LNCaP clone FGC (cell line): ENCODE measurements at regions not wholly inside any gene's neighbourhood (a gene's known extent, or its start where the extent isn't known, plus 50 kb on each side); places are given as distances from the start of the nearest gene placed in this dataset.

Experiments
- DNase-seq: peaks from one replicate; pipeline ENCODE4 v3.0.0-alpha.2; 2011; ENCODE audit warnings: low read depth
- H3K4me3 ChIP-seq: 2 replicates; pipeline ENCODE4 v1.5.1; 2011; ENCODE audit warnings: mild to moderate bottlenecking, low read depth, low read length, control low read depth
- CTCF ChIP-seq: IDR thresholded peaks from 2 replicates; pipeline ENCODE4 v1.5.1; 2012; ENCODE audit warnings: mild to moderate bottlenecking; ENCODE audit not compliant: control insufficient read depth, insufficient read depth; ENCODE audit errors: extremely low read depth

DNA sequence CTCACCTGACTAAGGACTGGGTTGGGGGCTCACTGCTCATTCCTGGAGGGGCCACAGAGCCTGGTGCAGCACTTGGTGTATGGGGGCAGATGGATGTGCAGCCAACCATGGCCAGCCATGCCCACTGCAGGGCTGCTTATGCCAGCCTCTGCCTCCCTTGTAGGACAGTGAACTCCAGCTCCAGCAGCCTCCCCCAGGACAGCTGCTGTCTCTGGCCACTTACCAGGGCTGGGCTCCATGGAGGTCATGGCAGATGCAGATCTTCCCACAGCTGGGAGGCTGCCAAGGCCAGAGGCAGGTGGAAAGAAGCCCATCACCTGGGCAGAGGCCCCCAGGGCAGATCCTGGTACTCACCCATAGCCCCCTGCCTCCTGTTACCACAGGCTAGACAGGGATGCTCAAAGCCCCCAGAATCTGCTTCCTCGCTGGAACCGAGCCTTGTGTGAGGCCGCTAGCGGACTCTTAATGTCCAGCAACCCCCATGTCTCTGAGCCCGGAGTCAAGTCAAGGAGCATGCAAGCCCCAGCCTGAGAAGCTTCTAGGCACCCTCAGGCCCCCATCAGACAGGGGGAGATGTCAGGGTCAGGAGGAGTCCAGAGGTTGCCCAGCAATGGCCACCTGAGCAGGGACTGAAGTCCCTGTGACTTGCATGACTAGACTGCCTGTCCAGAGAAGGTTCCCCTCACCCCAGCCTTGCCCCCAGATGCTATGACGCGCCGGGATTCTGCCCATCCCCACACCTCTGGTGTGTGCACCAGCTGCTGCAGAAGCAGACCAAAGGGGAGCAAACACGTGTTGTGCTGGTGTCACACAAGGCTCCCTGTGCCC is 123.6 kb downstream of the TWIST2 start:
- DNase-seq: no peak
- no peak overlapping the region for H3K4me3 ChIP-seq
- TF ChIP-seq CTCF: no peak

GRCh38 chr2:238972146-238972445 is 124.2 kb downstream of the TWIST2 start:
- no peak for TF ChIP-seq CTCF
- no peak overlapping the region for H3K4me3 ChIP-seq
- DNase-seq: no peak

GRCh38 chr2:238973038-238973739 is 125.3 kb downstream of the TWIST2 start:
- H3K4me3 ChIP-seq: no peak overlapping the region
- no peak for TF ChIP-seq CTCF
- no peak for DNase-seq

DNA sequence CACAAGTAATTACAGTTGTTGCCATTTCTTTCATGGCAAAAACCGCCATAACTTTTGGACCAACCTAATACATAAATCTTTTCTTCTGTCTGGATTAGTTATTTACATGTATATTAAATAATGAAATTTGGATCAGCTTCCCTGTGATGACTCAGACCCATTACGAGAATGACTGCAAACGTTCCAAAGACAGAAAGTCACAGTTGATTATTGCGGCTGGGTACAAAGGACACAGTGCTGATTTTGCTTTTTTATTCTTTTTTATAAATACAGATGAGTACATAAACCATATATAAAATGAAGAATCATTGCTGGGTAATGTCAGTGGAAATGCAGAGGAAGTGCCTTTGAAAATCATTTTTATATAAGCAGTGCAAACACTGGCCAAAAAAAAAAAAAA is 126.2 kb downstream of the TWIST2 start:
- no peak for TF ChIP-seq CTCF
- no peak for DNase-seq
- no peak overlapping the region for H3K4me3 ChIP-seq

GRCh38 chr2:238974501-238975166 is 126.7 kb downstream of the TWIST2 start:
- peak; percentile 18; the same call in 1 of the 2 replicates for TF ChIP-seq CTCF
- no peak overlapping the region for H3K4me3 ChIP-seq
- no peak for DNase-seq

DNA sequence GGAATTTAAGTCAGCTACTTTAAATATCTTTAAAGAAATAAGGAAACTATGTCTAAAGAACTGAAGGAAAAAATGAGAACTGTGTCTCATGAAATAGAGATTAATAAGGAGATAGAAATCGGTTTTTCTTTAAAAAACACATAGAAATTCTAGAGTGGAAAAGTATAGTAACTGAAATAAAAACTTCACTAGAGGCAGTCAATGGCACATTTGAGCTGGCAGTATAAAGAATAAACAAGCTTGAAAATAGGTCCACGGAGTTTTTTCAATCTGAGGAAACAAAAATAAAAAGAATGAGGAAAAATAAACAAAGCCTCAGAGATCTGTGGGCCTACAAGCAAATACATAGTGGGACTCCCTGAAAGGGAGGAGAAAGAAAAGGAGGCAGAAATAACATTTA is 127.5 kb downstream of the TWIST2 start:
- H3K4me3 ChIP-seq: no peak overlapping the region
- TF ChIP-seq CTCF: no peak
- no peak for DNase-seq

- H3K4me3 ChIP-seq: no peak overlapping the region
- no peak for DNase-seq
- TF ChIP-seq CTCF: no peak
These were observed 130.6 kb downstream of the TWIST2 start for GRCh38 chr2:238978497-238978896.
